H9 (cell line): ENCODE measurements at regions not wholly inside any gene's neighbourhood (a gene's known extent, or its start where the extent isn't known, plus 50 kb on each side); places are given as distances from the start of the nearest gene placed in this dataset.

Experiments
- DNase-seq: peaks from one replicate; pipeline ENCODE4 v3.0.0-alpha.2; 2017
- H2AFZ ChIP-seq: one replicate; pipeline ENCODE4 v1.6.1; 2013; ENCODE audit warnings: mild to moderate bottlenecking, low read length, control low read depth, moderate library complexity
- H2AK5ac ChIP-seq: 2 replicates; pipeline ENCODE4 v1.6.1; 2013; ENCODE audit warnings: low read length, control low read depth, mixed read lengths; ENCODE audit not compliant: insufficient read length
- H2BK120ac ChIP-seq: one replicate; pipeline ENCODE4 v1.6.1; 2013; ENCODE audit warnings: low read depth, mild to moderate bottlenecking, low read length, control low read depth, inconsistent platforms; ENCODE audit not compliant: poor library complexity, severe bottlenecking
- H2BK12ac ChIP-seq: 2 replicates; pipeline ENCODE4 v1.6.1; 2013; ENCODE audit warnings: low read length, control low read depth, mixed read lengths, low read depth; ENCODE audit not compliant: insufficient read length
- H2BK15ac ChIP-seq: 2 replicates; pipeline ENCODE4 v1.6.1; 2013; ENCODE audit warnings: low read depth, low read length, control low read depth
- H2BK20ac ChIP-seq: one replicate; pipeline ENCODE4 v1.6.1; 2013; ENCODE audit warnings: low read depth, mild to moderate bottlenecking, low read length, control low read depth, inconsistent platforms; ENCODE audit not compliant: poor library complexity, severe bottlenecking
- H2BK5ac ChIP-seq: 2 replicates; pipeline ENCODE4 v1.6.1; 2013; ENCODE audit warnings: low read length, control low read depth, mixed read lengths; ENCODE audit not compliant: insufficient read length
- H3K14ac ChIP-seq: 2 replicates; pipeline ENCODE4 v1.6.1; 2013; ENCODE audit warnings: low read length, control low read depth; ENCODE audit not compliant: insufficient read depth
- H3K18ac ChIP-seq: 2 replicates; pipeline ENCODE4 v1.6.1; 2013; ENCODE audit warnings: low read depth, mild to moderate bottlenecking, mixed read lengths, low read length, control low read depth; ENCODE audit not compliant: insufficient read length
- H3K23ac ChIP-seq: 2 replicates; pipeline ENCODE4 v1.6.1; 2013; ENCODE audit warnings: low read length, control low read depth, mixed read lengths, low read depth; ENCODE audit not compliant: insufficient read length
- H3K23me2 ChIP-seq: 2 replicates; pipeline ENCODE4 v1.6.1; 2013; ENCODE audit warnings: low read depth, mild to moderate bottlenecking, mixed read lengths, low read length, control low read depth; ENCODE audit not compliant: insufficient read length, poor library complexity, severe bottlenecking
- H3K27ac ChIP-seq: 2 replicates; pipeline ENCODE4 v1.5.1; 2013; ENCODE audit warnings: low read length, control low read depth, mixed read lengths, low read depth; ENCODE audit not compliant: insufficient read length
- H3K27me3 ChIP-seq: 2 replicates; pipeline ENCODE4 v1.6.1; 2013; ENCODE audit warnings: low read length, control low read depth, inconsistent platforms; ENCODE audit not compliant: insufficient read depth
- H3K4ac ChIP-seq: 2 replicates; pipeline ENCODE4 v1.6.1; 2013; ENCODE audit warnings: low read depth, mild to moderate bottlenecking, control low read depth, inconsistent platforms, low read length, moderate library complexity
- H3K4me1 ChIP-seq: 2 replicates; pipeline ENCODE4 v1.6.1; 2013; ENCODE audit warnings: low read length, control low read depth, inconsistent platforms; ENCODE audit not compliant: insufficient read depth
- H3K4me2 ChIP-seq: 2 replicates; pipeline ENCODE4 v1.6.1; 2013; ENCODE audit warnings: low read length, control low read depth, mixed read lengths; ENCODE audit not compliant: insufficient read length, insufficient read depth
- H3K56ac ChIP-seq: 2 replicates; pipeline ENCODE4 v1.6.1; 2013; ENCODE audit warnings: low read depth, mild to moderate bottlenecking, mixed read lengths, low read length, control low read depth; ENCODE audit not compliant: insufficient read length
- H3K79me1 ChIP-seq: 2 replicates; pipeline ENCODE4 v1.6.1; 2013; ENCODE audit warnings: low read depth, mild to moderate bottlenecking, moderate library complexity, low read length, control low read depth, inconsistent platforms; ENCODE audit not compliant: insufficient read depth, poor library complexity, severe bottlenecking
- H3K79me2 ChIP-seq: 2 replicates; pipeline ENCODE4 v1.6.1; 2013; ENCODE audit warnings: low read length, control low read depth, inconsistent platforms; ENCODE audit not compliant: insufficient read depth
- H3K9ac ChIP-seq: 2 replicates; pipeline ENCODE4 v1.6.1; 2013; ENCODE audit warnings: low read length, control low read depth, mixed read lengths; ENCODE audit not compliant: insufficient read length; ENCODE audit errors: extremely low read depth
- H3K9me3 ChIP-seq: one replicate; pipeline ENCODE4 v1.6.1; 2013; ENCODE audit warnings: low read depth, low read length, inconsistent platforms; ENCODE audit not compliant: control insufficient read depth
- H3T11ph ChIP-seq: one replicate; pipeline ENCODE4 v1.6.1; 2013; ENCODE audit warnings: mild to moderate bottlenecking, low read length, control low read depth, inconsistent platforms
- H4K20me1 ChIP-seq: one replicate; pipeline ENCODE4 v1.6.1; 2013; ENCODE audit not compliant: control insufficient read depth, insufficient read length, insufficient read depth
- H4K5ac ChIP-seq: 2 replicates; pipeline ENCODE4 v1.6.1; 2013; ENCODE audit warnings: low read depth, mild to moderate bottlenecking, mixed read lengths, low read length, control low read depth; ENCODE audit not compliant: insufficient read length
- H4K8ac ChIP-seq: replicated peaks from 2 replicates; pipeline ENCODE4 v1.6.1; 2013; ENCODE audit warnings: low read length, control low read depth, mixed read lengths, low read depth; ENCODE audit not compliant: insufficient read length
- H4K91ac ChIP-seq: 2 replicates; pipeline ENCODE4 v1.6.1; 2013; ENCODE audit warnings: low read depth, mild to moderate bottlenecking, moderate library complexity, mixed read lengths, low read length, control low read depth; ENCODE audit not compliant: insufficient read length
- H3K27ac Mint-ChIP-seq, 3 experiments: 2 replicates in 2 of 3; 3 replicates in 1 of 3; pipeline ENCODE4 v1.8.0; 2020 to 2021; ENCODE audit warnings: mixed read lengths in 3 of 3, mild to moderate bottlenecking in 1 of 3, moderate library complexity in 1 of 3
- H3K27me3 Mint-ChIP-seq: 2 replicates; pipeline ENCODE4 v1.8.0; 2021; ENCODE audit warnings: low read depth, mild to moderate bottlenecking, moderate library complexity, mixed read lengths
- H3K36me3 Mint-ChIP-seq, 3 experiments: 2 replicates in 2 of 3; 3 replicates in 1 of 3; pipeline ENCODE4 v1.8.0; 2020 to 2021; ENCODE audit warnings: low read depth in 3 of 3, mixed read lengths in 3 of 3; ENCODE audit not compliant: insufficient read depth in 1 of 3
- H3K4me1 Mint-ChIP-seq, 2 experiments: 2 replicates each; pipeline ENCODE4 v1.8.0; 2020; ENCODE audit warnings: mixed read lengths in 2 of 2
- H3K4me3 Mint-ChIP-seq, 2 experiments: 2 replicates in 1 of 2; 3 replicates in 1 of 2; pipeline ENCODE4 v1.8.0; 2020 to 2021; ENCODE audit warnings: mild to moderate bottlenecking in 2 of 2, mixed read lengths in 2 of 2, moderate library complexity in 1 of 2
- H3K9me3 Mint-ChIP-seq, 2 experiments: 2 replicates in 1 of 2; 3 replicates in 1 of 2; pipeline ENCODE4 v1.8.0; 2020; ENCODE audit warnings: mild to moderate bottlenecking in 2 of 2, mixed read lengths in 2 of 2, moderate library complexity in 1 of 2
- CTCF ChIP-seq: fragments of 200-600 bp; sonication (generic); conservative IDR thresholded peaks from 3 replicates; pipeline ENCODE4 v1.8.0; 2021; ENCODE audit warnings: antibody characterized with exemption, mild to moderate bottlenecking
- WGBS: extraction: QIAGEN DNeasy Blood & Tissue Kit; methylation state at CpG from one replicate; pipeline ENCODE4 v1.1.7; 2013; ENCODE audit warnings: missing lambda C conversion rate, low lambda C conversion rate, mixed read lengths; ENCODE audit not compliant: insufficient read length; ENCODE audit errors: extremely low coverage; 5-methylcytosine and 5-hydroxymethylcytosine counted together

DNA sequence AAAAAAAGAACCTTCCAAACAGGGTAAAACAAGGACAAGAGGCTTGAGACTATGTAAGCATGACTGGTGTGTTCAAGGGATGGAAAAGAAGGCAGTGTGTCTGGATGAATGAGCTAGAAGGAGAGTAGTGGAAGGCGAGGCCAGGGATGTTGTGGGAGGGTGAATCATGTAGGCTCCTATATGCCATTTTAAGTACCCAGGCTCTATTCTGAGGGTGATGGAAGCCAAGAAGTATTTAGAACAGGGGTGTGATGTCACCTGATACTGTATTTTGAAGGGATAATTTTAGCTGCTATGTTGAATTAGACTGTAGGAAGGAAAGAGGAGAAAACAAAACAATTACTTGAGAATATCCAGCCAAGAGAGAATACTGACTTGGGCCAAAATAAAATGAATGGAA lies 524.7 kb upstream of the CRIM1 start:
- no peak overlapping the region for H3K18ac ChIP-seq
- no peaks in the 10 kb centered on the region for H3K9me3 ChIP-seq
- H3K27me3 ChIP-seq: no peaks in the 10 kb centered on the region
- Mint-ChIP-seq H3K9me3 (peaks cover 0 to 2% of the 10 kb centered on the region in 2 experiments; a peak in 2 of 5 replicates), H3K4me3 (no peak overlapping the region), H3K4me1 (peaks cover 0 to under 1% of the 10 kb centered on the region in 2 experiments; a peak in 2 of 4 replicates), H3K27me3 (no peaks in the 10 kb centered on the region), H3K36me3 (no peaks in the 10 kb centered on the region; a peak in 1 of 7 replicates), H3K27ac (no peak overlapping the region)
- no peak overlapping the region for H3K4me2 ChIP-seq
- no peaks in the 10 kb centered on the region for H3K23me2 ChIP-seq
- H3T11ph ChIP-seq: no peak overlapping the region
- no peaks in the 10 kb centered on the region for H3K79me2 ChIP-seq
- no peak overlapping the region for H2AK5ac ChIP-seq
- H3K79me1 ChIP-seq: no peaks in the 10 kb centered on the region
- no peak overlapping the region for H3K4ac ChIP-seq
- no peak overlapping the region for H2AFZ ChIP-seq
- no peak overlapping the region for H3K27ac ChIP-seq
- no peak overlapping the region for H2BK15ac ChIP-seq
- TF ChIP-seq CTCF: no peak
- no peak overlapping the region for H3K14ac ChIP-seq
- H3K56ac ChIP-seq: no peak overlapping the region
- H3K23ac ChIP-seq: no peak overlapping the region
- no peak overlapping the region for H2BK5ac ChIP-seq
- no peaks in the 10 kb centered on the region for H3K4me1 ChIP-seq
- no CpG with 5 or more reads among the region's 1 CpG for WGBS
- no peak overlapping the region for H4K8ac ChIP-seq
- no peak overlapping the region for H4K5ac ChIP-seq
- no peak overlapping the region for H3K9ac ChIP-seq
- no peak overlapping the region for H2BK20ac ChIP-seq
- DNase-seq: no peak
- no peaks in the 10 kb centered on the region for H4K20me1 ChIP-seq
- no peak overlapping the region for H4K91ac ChIP-seq
- H2BK120ac ChIP-seq: no peak overlapping the region
- no peak overlapping the region for H2BK12ac ChIP-seq
